GM12872 (cell line): ENCODE measurements at regions not wholly inside any gene's neighbourhood (a gene's known extent, or its start where the extent isn't known, plus 50 kb on each side); places are given as distances from the start of the nearest gene placed in this dataset.

ENCODE experiments used
- TF ChIP-seq, protein P1 (sequence below): IDR thresholded peaks from 3 replicates; pipeline ENCODE4 v1.5.1; 2011; ENCODE audit warnings: low read depth, mild to moderate bottlenecking, low read length, moderate library complexity; ENCODE audit not compliant: insufficient read depth

DNA sequence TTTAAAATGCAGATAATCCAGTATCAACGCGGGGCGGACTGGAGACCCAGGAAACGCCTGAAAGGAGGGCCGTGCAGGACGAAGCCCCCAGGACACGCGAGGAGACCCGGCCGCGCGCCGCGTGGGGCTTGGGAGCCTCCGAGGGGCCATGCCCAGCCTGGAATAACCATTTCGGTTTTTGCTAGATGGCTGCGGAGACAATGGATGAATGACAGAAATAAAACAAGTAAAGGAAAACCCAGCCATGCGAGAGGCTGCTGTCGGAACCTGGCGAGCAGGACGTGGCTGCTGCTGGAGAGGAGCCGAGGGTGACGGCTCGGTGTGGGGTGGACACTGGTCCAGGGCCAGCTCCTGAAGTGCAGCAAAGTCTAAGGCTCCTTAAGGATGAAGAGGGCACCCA lies 227.2 kb upstream of the ADARB2 start:
- TF ChIP-seq, protein P1, sequence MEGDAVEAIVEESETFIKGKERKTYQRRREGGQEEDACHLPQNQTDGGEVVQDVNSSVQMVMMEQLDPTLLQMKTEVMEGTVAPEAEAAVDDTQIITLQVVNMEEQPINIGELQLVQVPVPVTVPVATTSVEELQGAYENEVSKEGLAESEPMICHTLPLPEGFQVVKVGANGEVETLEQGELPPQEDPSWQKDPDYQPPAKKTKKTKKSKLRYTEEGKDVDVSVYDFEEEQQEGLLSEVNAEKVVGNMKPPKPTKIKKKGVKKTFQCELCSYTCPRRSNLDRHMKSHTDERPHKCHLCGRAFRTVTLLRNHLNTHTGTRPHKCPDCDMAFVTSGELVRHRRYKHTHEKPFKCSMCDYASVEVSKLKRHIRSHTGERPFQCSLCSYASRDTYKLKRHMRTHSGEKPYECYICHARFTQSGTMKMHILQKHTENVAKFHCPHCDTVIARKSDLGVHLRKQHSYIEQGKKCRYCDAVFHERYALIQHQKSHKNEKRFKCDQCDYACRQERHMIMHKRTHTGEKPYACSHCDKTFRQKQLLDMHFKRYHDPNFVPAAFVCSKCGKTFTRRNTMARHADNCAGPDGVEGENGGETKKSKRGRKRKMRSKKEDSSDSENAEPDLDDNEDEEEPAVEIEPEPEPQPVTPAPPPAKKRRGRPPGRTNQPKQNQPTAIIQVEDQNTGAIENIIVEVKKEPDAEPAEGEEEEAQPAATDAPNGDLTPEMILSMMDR: no peak

- TF ChIP-seq, protein P1: no peak
These were observed 226.0 kb upstream of the ADARB2 start for GRCh38 chr10:1963341-1963740.

DNA sequence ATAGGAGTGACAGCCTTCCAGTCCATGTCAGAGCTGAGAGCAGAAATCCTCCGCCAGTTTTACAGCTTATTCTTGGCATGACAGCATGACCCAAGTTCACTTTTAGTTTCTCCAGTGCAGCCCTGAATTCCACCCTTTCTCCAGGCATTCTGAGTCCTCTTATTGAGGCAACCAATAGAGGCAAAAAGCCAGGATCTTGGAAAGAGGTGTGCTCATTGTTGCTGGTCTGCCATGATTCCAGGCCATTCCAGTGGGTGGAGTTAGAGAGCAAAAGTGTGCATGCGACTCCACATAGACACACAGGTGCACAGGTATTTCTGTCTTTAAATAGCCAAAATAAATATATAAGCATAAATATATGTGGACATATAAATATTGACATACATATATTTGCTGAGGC lies 224.7 kb upstream of the ADARB2 start:
- TF ChIP-seq, protein P1: peak; percentile 27; the same call in 1 of the 3 replicates

DNA sequence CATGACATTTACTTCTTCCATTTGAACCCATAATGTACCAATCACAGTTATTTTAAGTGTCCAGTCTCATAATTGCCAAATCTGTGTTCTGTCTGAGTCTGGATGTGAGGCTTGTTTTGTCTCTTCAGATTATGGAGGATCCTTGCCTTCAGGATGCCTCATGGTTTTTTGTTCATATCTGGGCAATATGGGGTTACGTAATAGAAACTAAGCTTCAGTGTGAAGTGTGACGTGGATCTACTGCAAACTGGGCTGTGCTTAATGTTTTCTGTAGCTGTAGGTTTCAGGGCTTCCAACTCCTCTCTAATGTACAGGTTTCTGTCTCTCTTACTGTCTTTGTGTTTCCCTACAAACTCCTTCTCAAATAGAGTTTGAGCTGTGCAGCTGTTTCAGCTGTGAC lies 223.7 kb upstream of the ADARB2 start:
- TF ChIP-seq, protein P1: no peak

DNA sequence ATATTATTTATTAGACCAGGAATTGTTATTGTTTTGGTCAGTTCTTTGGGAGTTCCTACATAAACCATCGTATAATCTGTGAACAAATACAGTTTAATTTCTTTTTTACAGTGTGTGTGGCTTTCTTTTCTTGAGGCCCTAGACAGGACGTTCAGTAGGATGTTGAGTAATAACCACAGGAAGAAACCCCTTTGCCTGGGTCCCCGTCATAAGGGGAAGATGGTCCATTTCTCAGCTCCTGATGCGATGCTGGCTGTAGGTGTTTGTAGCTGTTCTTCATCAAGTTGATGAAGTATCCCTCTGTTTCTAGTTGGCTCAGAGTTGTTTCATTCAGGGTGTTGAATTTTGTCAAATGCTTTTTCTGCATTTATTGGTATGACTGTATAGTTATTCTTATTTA lies 219.7 kb upstream of the ADARB2 start:
- TF ChIP-seq, protein P1: no peak

DNA sequence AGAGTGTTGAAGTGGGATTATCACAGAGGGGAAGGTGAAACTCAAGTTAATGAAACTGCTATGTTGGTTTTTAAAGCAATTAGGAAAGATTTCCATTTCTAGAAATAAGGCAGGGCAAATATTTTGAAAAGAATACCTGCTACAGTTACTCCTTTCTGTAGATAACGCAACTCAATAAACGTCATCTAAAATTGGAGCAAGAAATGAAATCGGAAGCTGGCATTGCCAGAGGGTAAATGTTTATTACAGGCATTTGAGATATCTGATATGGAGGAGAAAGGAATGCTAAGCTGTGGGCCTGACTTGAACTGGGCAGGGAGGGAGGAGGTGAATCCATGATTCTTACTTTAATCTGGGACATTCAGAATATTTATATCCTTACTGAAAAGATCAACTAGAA lies 217.0 kb upstream of the ADARB2 start:
- TF ChIP-seq, protein P1: no peak

- TF ChIP-seq, protein P1: no peak
These were observed 215.1 kb upstream of the ADARB2 start for GRCh38 chr10:1952126-1953095.
